GM12892 (cell line): ENCODE measurements at regions not wholly inside any gene's neighbourhood (a gene's known extent, or its start where the extent isn't known, plus 50 kb on each side); places are given as distances from the start of the nearest gene placed in this dataset.

Experiments used
- POLR2A ChIP-seq: IDR thresholded peaks from 2 replicates; pipeline ENCODE4 v1.6.1; 2011; ENCODE audit warnings: low read depth, low read length, control low read depth
- POLR2AphosphoS5 ChIP-seq: IDR thresholded peaks from 2 replicates; pipeline ENCODE4 v1.6.1; 2011; ENCODE audit warnings: low read depth, low read length, control low read depth

DNA sequence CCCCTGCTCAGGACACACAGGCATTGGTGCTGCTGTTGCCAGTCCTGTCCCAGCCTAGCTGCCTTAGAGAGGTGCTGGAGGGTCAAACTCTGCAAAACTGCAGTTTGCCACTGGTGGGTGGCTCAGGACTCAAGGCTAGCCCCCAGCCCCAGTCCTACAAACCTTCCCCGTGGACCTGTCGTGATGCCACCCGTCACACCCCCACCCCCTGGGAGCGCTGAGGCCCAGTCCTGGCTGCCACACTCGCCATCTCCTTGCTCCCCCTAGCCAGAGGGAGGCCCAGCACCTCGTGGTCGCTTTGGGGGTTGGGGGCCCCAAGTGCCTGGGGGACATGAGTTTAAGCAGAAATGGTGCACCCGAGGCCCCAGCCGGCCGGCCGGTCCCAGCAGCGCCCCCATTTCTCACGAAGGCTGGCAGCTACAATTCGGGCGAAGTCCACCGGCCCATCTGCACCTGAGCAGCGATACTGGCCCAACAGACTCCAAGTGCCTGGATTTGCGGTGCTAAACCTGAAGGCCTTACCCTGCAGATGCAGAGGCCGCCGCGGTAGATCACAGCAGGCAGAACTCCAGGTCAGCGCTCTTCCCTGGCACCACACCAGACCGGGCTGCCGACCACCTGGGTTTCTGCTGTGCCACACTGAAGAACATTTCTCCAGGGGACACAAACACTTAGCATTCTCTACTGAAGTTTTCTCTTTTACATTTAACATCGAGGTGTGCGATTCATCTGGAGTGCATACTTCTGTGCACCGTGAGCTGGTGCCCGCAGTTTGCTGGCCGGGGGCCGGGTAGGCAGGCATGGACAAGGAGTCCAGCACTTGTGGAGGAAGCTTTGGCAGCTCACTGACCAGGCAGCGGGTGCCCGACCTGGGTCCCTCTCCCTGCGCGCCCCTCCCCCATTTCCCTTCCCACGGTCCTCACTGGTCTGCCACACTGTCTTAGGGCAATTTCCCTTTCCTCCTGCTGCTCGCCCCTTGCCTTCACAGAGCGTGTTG, 130.0 kb downstream of the KCNJ12 start:
- TF ChIP-seq POLR2A (no peak), POLR2AphosphoS5 (no peak)
